ENCODE measurements at regions not wholly inside any gene's neighbourhood (a gene's known extent, or its start where the extent isn't known, plus 50 kb on each side); places are given as distances from the start of the nearest gene placed in this dataset.
"Not testable (repeated sequence)": the region's sequence is repeated elsewhere in the genome, so short reads cannot be mapped to it uniquely, and the experiment has no call there.

DNA sequence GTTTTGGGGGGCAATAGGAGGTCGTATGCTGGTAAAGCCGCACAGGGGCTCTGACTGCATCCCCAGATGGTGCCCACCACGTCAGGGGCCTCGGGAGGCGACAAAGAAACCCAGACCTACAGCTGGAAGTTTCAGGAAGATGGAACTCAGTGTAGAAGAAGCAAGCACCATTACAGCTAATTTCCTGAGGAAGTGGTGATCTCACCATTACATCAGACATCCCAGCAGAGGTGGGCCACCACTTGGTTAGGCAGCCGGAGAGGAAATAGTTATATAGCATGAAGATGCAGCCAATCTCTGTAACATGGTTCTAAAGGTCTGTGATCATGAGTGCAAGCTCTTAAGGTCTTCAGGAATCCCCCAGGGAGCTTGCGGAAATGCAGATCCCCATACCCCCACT is 127.3 kb upstream of the PCBD1 start:
- no peak for DNase-seq

GRCh38 chr10:71020061-71020460 is 131.7 kb upstream of the PCBD1 start:
- DNase-seq = not testable (repeated sequence)

DNA sequence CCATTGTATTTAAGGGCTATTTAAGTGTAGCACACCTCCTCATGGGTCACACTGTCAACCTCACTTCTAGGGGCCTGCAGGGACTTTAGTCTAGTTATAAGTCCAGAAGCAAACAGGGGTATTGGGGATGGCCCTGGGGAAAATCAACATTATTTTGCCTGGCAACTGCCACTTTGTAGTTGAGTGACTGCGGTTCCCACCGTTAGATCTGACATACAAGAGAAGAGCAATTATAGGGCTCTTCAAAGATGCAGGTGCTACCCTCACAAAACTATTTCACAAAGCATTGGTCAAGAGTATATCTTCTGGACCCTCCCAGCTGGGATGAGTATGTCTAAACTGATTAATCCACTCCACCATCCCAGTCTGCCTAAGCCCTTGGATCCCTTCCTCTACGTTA is 133.0 kb upstream of the PCBD1 start:
- no peak for DNase-seq

DNA sequence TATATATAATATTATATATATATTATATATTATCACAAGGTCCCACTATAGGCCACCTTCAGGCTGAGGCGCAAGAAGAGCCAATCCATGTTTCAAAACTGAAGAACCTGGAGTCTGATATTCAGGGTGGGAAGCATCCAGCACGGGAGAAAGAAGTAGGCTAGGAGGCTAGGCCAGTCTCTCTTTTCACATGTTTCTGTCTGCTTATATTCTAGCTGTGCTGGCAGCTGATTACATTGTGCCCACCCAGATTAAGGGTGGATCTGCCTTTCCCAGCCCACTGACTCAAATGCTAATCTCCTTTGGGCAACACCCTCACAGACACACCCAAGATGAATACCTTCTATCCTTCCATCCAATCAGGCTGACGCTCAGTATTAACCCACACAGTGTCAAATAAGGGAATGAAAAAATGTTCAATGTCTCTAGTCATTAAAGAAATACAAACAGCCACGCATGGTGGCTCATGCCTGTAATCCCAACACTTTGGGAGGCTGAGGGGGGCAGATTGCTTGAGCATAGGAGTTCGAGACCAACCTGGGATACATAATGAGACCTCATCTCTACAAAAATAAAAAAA is 135.4 kb upstream of the PCBD1 start:
- DNase-seq = no peak

GRCh38 chr10:71024490-71024889 is 136.1 kb upstream of the PCBD1 start:
- DNase-seq = no peak

- no peak for DNase-seq
Measured at GRCh38 chr10:71025535-71025934, 137.2 kb upstream of the PCBD1 start.

- DNase-seq = no peak
Measured at GRCh38 chr10:71028066-71028465, 139.7 kb upstream of the PCBD1 start.

- DNase-seq = no peak
Measured at GRCh38 chr10:71029411-71029892, 141.1 kb upstream of the PCBD1 start.

DNA sequence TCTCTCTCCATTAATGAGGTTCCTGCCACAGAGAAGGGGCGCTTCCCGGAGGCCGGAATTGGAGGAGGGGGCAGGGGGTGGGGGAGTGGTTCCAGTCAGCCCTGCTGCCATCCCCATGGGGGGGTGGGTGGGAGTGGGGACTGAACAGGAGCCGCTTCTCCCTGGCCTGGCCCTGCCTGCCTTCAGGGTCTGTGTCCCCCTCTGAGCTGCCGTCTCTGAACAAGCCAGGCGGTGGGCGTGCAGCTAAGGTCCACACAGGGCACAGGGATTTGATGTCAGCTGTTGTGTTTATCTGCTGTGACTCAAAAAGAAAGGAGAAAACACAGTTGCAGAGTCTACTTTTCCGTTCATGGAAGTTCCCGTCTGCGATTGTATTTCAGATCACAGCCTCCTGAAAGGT is 141.5 kb upstream of the PCBD1 start:
- DNase-seq = no peak

DNA sequence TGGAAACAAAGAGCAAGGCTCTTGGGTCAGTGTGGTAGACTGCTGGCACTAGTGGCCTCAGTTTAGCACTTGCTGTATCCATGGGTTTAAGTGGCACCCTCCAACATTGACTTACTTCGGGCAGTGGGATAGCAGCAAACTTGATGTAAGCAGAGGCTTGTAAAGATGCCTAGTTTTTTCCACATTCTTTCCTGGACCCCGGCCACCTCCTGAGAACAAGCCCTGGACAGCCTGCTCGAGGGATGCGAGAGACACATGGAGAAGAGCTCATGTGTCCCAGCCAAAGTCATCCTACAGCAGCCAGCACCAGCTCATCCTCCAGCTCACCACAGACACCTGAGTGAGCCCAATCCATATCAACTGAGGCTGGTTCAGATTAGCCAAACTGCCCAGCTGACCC is 142.7 kb upstream of the PCBD1 start:
- no peak for DNase-seq

GRCh38 chr10:71031603-71032002 is 143.2 kb upstream of the PCBD1 start:
- DNase-seq = no peak

DNA sequence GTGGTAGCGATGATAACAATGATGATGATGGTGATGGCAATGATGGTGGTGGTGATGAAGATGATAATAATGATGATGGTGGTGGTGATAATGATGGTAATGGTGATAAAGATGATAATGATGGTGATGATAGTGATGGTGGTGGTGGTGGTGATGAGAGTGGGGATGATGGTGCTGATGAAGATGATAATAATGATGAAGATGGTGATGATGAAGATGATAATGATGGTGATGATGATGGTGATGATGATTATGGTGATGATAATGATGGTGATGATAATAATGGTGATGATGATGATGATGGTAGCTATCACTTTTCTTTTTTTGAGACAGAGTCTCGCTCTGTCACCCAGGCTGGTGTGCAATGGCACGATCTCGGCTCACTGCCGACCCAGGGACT is 144.5 kb upstream of the PCBD1 start:
- DNase-seq = no peak

- no peak for DNase-seq
Measured at GRCh38 chr10:71033396-71033980, 145.1 kb upstream of the PCBD1 start.

DNA sequence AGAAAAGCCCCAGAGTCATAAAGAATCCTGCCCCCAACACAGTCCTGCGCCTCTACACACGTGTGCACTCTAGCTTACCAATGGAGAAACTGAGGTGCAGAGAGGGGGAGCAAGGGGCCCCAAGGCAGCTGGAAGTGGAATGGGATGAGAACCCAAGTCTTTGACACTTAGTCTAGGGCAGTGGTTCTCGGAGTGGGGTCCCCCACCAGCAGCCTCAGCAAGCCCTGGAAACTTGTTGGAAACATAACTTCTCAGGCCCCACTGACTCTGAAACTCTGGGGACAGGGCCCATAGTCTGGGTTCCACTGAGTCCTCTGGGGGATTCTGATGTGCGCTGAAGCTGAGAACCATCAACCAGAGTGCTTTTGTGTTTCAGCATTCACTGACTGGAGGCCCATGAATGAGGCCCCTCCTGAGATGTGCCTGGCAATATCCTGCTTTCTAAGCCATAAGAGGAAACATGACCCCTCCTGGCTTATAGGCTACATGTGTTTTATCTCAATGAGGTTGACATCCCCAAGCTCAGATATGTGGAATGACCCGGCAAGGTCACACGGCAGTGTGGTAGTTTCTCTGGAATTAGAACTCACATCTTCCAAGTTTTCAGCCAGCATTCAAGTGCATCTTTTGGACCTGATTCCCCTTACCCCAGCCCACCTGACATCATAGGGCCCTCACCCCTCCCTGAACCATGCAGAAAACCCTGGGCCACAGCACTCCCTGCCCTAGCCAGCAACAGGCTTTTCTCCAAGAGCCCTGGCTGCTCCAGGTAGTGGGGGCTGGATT is 147.3 kb upstream of the PCBD1 start:
- no peak for DNase-seq

DNA sequence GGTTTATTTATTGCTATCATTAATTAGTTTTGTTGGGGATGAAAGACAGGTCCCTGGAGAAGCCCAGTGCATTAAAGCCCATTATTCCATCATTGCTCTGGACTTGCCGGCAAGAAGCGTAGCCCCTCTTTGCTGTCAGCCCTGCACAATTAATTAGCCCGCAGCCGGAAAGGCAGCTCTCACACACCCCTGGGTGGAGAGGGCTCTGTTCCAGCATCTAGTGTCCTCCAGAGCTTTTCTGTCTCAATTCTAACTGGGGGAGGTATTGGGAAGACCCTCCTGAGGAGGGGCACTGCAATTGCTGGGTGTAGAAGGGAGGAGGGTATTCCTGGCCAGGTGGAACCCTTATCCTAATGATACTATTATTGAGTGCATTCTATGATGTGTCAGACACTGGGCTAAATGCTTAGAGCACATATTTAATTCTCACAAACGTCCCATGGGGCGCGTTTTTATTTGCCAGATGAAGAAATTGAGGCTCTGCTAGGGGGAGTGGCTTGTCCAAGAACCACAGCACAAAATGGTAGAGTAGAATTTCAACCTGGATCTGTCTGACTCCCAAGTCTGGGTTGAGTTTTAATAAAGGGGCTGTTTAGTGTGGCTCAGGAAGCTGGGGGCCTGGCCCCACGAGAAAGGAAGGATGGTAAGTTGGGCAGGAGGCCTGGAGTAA is 148.1 kb upstream of the PCBD1 start:
- no peak for DNase-seq

- DNase-seq = no peak
Measured at GRCh38 chr10:71038091-71038633, 149.8 kb upstream of the PCBD1 start.

- DNase-seq = no peak
Measured at GRCh38 chr10:71038921-71039320, 150.6 kb upstream of the PCBD1 start.

DNA sequence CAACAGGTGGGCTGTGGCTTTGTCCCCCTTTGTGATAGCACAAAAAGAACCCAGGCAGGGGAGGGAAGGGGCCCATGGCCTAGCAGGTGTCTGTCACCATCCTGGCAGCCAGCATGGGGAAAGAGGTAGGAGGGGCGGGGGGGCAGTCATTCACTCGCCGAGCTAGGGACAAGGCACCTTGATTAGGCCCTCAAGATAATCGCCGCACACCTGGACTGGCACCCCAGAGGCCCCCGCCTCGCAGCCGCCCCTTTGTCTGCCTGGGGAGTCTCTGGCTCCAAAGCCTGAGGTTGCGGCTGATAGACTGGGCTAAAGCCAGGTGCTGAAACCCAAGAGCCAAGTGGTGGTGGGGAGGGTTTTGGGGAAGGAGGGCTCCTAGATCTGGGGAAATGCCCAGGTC is 151.2 kb upstream of the PCBD1 start:
- no peak for DNase-seq

- no peak for DNase-seq
Measured at GRCh38 chr10:71040343-71040742, 152.0 kb upstream of the PCBD1 start.

DNA sequence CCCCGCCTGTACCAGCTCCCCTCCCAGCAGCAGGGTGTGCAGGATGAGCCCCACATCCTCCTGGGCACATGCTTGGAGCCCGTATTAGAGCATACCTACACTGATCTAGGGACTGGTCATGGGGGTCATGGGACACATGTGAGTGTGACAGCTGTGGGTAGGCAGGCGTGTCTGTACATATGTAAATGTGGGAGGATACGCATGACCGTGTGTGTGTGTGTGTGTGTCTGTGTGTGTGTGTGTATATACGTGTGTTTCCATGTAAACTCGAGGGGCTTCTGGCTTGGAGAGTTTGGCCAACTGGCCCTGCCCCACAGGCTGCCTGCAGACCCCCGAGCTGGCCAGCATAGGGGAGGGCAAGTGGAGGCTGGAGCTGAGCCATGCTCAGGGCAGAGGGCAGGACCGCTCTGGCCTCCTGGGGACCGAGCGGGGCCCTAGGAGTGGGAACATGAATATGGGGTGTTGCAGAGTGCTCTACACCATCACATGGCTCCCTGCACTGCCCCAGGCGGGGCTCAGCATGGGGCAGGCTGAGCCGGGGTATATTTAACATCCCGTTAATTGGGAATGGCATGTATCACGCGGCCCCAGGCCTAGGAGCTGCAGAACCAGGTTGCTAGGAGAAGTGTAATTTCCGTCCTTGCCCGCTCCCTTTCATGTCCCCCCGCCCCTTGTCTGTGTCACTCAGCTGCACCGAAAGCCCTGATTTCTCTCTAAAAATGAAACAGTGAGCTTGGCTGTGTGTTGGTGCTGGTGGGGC is 152.7 kb upstream of the PCBD1 start:
- DNase-seq = no peak

- no peak for DNase-seq
Measured at GRCh38 chr10:71042216-71042615, 153.9 kb upstream of the PCBD1 start.
